A549 (cell line): ENCODE measurements at regions not wholly inside any gene's neighbourhood (a gene's known extent, or its start where the extent isn't known, plus 50 kb on each side); places are given as distances from the start of the nearest gene placed in this dataset.
A peak's percentile ranks its signal among the peaks of the same experiment; 100 is the strongest.

ENCODE experiments used
- ATAC-seq, 2 experiments: fragments of 200-7000 bp in 1 of 2; fragments of >200 bp in 1 of 2; cut with Nextera tagmentation in 1 of 2; cut with Tn5 transposase in 1 of 2; 3 replicates each; pipeline versions ENCODE4 v1.8.0 to v1.9.1; 2018 to 2020; ENCODE audit warnings: mild to moderate bottlenecking in 1 of 2, moderate library complexity in 1 of 2
- CTCF ChIA-PET: fragments of 300-600 bp; sonication (Branson Sonifier 250); formaldehyde crosslinking; extraction: SDS; loops from one replicate; lab custom pipeline; 2021; ENCODE audit warnings: antibody characterized with exemption, inconsistent platforms; lab: Yijun Ruan, JAX
- POLR2A ChIA-PET: fragments of 350-600 bp; formaldehyde crosslinking; extraction: SDS; loops from one replicate; lab custom pipeline; 2021; ENCODE audit warnings: antibody characterized with exemption, inconsistent platforms; lab: Yijun Ruan, JAX
- DNase-seq, 2 experiments: peaks; one replicate each; pipeline versions ENCODE4 v3.0.0 to v3.0.0-alpha.2; 2011 to 2016; ENCODE audit warnings: low read depth in 1 of 2, low spot score in 1 of 2
- FAIRE-seq: peaks from 2 replicates; lab custom pipeline; 2011; peaks lifted over from hg19 to GRCh38; lab: Jason Lieb, UNC
- H3K27ac ChIP-seq, 2 experiments: fragments of >200 bp; sonication (Bioruptor Twin); formaldehyde crosslinking; 3 replicates each; pipeline ENCODE4 v1.5.1; 2016 to 2017
- H3K4me1 ChIP-seq: fragments of >200 bp; sonication (Bioruptor Twin); formaldehyde crosslinking; 3 replicates; pipeline ENCODE4 v1.6.1; 2016
- H3K4me2 ChIP-seq: fragments of >200 bp; sonication (Bioruptor Twin); formaldehyde crosslinking; 3 replicates; pipeline ENCODE4 v1.6.1; 2016
- H3K4me3 ChIP-seq: fragments of >200 bp; sonication (Bioruptor Twin); formaldehyde crosslinking; 3 replicates; pipeline ENCODE4 v1.5.1; 2016
- H3K9me3 ChIP-seq: fragments of >200 bp; sonication (Bioruptor Twin); formaldehyde crosslinking; 3 replicates; pipeline ENCODE4 v1.6.1; 2016
- ATOH8 ChIP-seq: fragments of 250-450 bp; sonication (Bioruptor Pico); IDR thresholded peaks from 2 replicates; pipeline ENCODE4 v1.5.0; 2020; ENCODE audit warnings: low read depth, mild to moderate bottlenecking, moderate library complexity
- BCL3 ChIP-seq: fragments of >200 bp; sonication (Bioruptor Twin); formaldehyde crosslinking; IDR thresholded peaks from 3 replicates; pipeline ENCODE4 v1.6.1; 2016
- CBX8 ChIP-seq: fragments of 200-600 bp; sonication (generic); IDR thresholded peaks from 2 replicates; pipeline ENCODE4 v1.6.1; 2016
- CEBPB ChIP-seq, 2 experiments: fragments of >200 bp in 1 of 2; sonication (Bioruptor Twin) in 1 of 2; formaldehyde crosslinking in 1 of 2; IDR thresholded peaks; 2 replicates each; pipeline ENCODE4 v1.6.1; 2012 to 2016
- CHD2 ChIP-seq: fragments of 150-350 bp; IDR thresholded peaks from 2 replicates; pipeline ENCODE4 v1.6.1; 2014; ENCODE audit warnings: low read length; ENCODE audit not compliant: partially characterized antibody
- CHD4 ChIP-seq: fragments of 200-600 bp; sonication (generic); IDR thresholded peaks from 2 replicates; pipeline ENCODE4 v1.6.1; 2016; ENCODE audit warnings: antibody characterized with exemption, mild to moderate bottlenecking, borderline replicate concordance
- CTCF ChIP-seq: fragments of >200 bp; sonication (Bioruptor Twin); formaldehyde crosslinking; IDR thresholded peaks from 3 replicates; pipeline ENCODE4 v1.5.1; 2016
- EHMT2 ChIP-seq: fragments of 200-600 bp; sonication (generic); IDR thresholded peaks from 2 replicates; pipeline ENCODE4 v1.6.1; 2016; ENCODE audit warnings: antibody characterized with exemption, low read depth, mild to moderate bottlenecking, moderate library complexity
- ELK1 ChIP-seq: fragments of 150-350 bp; IDR thresholded peaks from 2 replicates; pipeline ENCODE4 v1.6.1; 2014; ENCODE audit warnings: low read depth, mild to moderate bottlenecking, low read length
- ESRRA ChIP-seq: fragments of 150-350 bp; IDR thresholded peaks from 2 replicates; pipeline ENCODE4 v1.6.1; 2014; ENCODE audit warnings: mild to moderate bottlenecking, low read length, borderline replicate concordance
- GATA3 ChIP-seq: IDR thresholded peaks from 2 replicates; pipeline ENCODE4 v1.6.1; 2012; ENCODE audit warnings: borderline replicate concordance
- HOXB5 ChIP-seq: fragments of 250-450 bp; sonication (Bioruptor Pico); IDR thresholded peaks from 2 replicates; pipeline ENCODE4 v1.5.0; 2020; ENCODE audit warnings: mild to moderate bottlenecking, moderate library complexity
- JUNB ChIP-seq: fragments of >200 bp; sonication (Bioruptor Twin); formaldehyde crosslinking; IDR thresholded peaks from 2 replicates; pipeline ENCODE4 v1.6.1; 2016
- KDM1A ChIP-seq: fragments of 200-600 bp; sonication (generic); IDR thresholded peaks from 2 replicates; pipeline ENCODE4 v1.6.1; 2016; ENCODE audit warnings: low read depth, mild to moderate bottlenecking
- MAX ChIP-seq: IDR thresholded peaks from 2 replicates; pipeline ENCODE4 v1.6.1; 2012
- MAZ ChIP-seq: fragments of 150-350 bp; IDR thresholded peaks from 2 replicates; pipeline ENCODE4 v1.6.1; 2014; ENCODE audit warnings: antibody characterized with exemption, low read depth, low read length, borderline replicate concordance
- NR3C1 ChIP-seq: fragments of >200 bp; sonication (Bioruptor Twin); formaldehyde crosslinking; IDR thresholded peaks from 3 replicates; pipeline ENCODE4 v1.6.1; 2017
- PHF8 ChIP-seq: fragments of 200-600 bp; sonication (generic); IDR thresholded peaks from 2 replicates; pipeline ENCODE4 v1.6.1; 2016; ENCODE audit warnings: low read depth, mild to moderate bottlenecking, antibody characterized with exemption, moderate library complexity, borderline replicate concordance
- RARB ChIP-seq: fragments of 250-450 bp; sonication (Bioruptor Pico); IDR thresholded peaks from 2 replicates; pipeline ENCODE4 v1.8.0; 2021; ENCODE audit warnings: mild to moderate bottlenecking, moderate library complexity
- RCOR1 ChIP-seq: fragments of 150-350 bp; IDR thresholded peaks from 2 replicates; pipeline ENCODE4 v1.6.1; 2014; ENCODE audit warnings: antibody characterized with exemption, low read length, low read depth
- RFX5 ChIP-seq: fragments of 450-650 bp; IDR thresholded peaks from 2 replicates; pipeline ENCODE4 v1.7.1; 2014; ENCODE audit warnings: antibody characterized with exemption, mild to moderate bottlenecking, moderate library complexity
- RNF2 ChIP-seq: fragments of 200-600 bp; sonication (generic); IDR thresholded peaks from 2 replicates; pipeline ENCODE4 v1.6.1; 2016; ENCODE audit warnings: low read depth, mild to moderate bottlenecking, antibody characterized with exemption, moderate library complexity, borderline replicate concordance
- SMC3 ChIP-seq: fragments of >200 bp; sonication (Bioruptor Twin); formaldehyde crosslinking; IDR thresholded peaks from 3 replicates; pipeline ENCODE4 v1.6.1; 2018; ENCODE audit warnings: inconsistent platforms
- SREBF2 ChIP-seq: fragments of 450-650 bp; IDR thresholded peaks from 2 replicates; pipeline ENCODE4 v1.6.1; 2014; ENCODE audit warnings: mild to moderate bottlenecking, moderate library complexity
- ZSCAN20 ChIP-seq: fragments of 250-450 bp; sonication (Bioruptor Pico); IDR thresholded peaks from 2 replicates; pipeline ENCODE4 v1.8.0; 2022; ENCODE audit warnings: mild to moderate bottlenecking, moderate library complexity
- WGBS: methylation state at CpG from one replicate; pipeline ENCODE4 v1.1.6; 2017; ENCODE audit errors: missing lambda C conversion rate; 5-methylcytosine and 5-hydroxymethylcytosine counted together

GRCh38 chr10:78993261-78993945 lies 75.4 kb upstream of the ZMIZ1 start:
- H3K4me2 ChIP-seq, result no peak overlapping the region
- TF ChIP-seq CBX8 (no peak), HOXB5 (CRISPR knock-in tag) (no peak), PHF8 (no peak), KDM1A (no peak), ELK1 (no peak), RARB (CRISPR knock-in tag) (no peak), NR3C1 (no peak), GATA3 (no peak), CHD4 (no peak)
- no peak for DNase-seq
- no peak overlapping the region for H3K4me3 ChIP-seq
- no peak for ATAC-seq
- 72% methylated on average over 9 of the region's 10 CpGs for WGBS
- H3K27ac ChIP-seq, result no peak overlapping the region
- no peaks in the 10 kb centered on the region for H3K9me3 ChIP-seq
- ChIA-PET POLR2A (no interaction called here), CTCF (no interaction called here)
- H3K4me1 ChIP-seq, result peaks cover 13% of the 10 kb centered on the region
- FAIRE-seq, result no peak

- POLR2A ChIA-PET, result no interaction called here
- no peak for TF ChIP-seq ZSCAN20 (CRISPR knock-in tag)
- TF ChIP-seq CBX8, result no peak
- TF ChIP-seq PHF8, result no peak
- no peak for TF ChIP-seq SREBF2
- TF ChIP-seq RNF2, result no peak
- no peak for TF ChIP-seq RCOR1
- TF ChIP-seq SMC3, result no peak
- no peak for TF ChIP-seq KDM1A
- CTCF ChIA-PET, result no interaction called here
- H3K4me3 ChIP-seq, result no peak overlapping the region
- DNase-seq (no peak), ATAC-seq (no peak), FAIRE-seq (no peak)
- H3K4me2 ChIP-seq, result no peak overlapping the region
- no peak overlapping the region for H3K27ac ChIP-seq
- H3K4me1 ChIP-seq, result peaks cover 12% of the 10 kb centered on the region
- H3K9me3 ChIP-seq, result no peaks in the 10 kb centered on the region
- 79% methylated on average over 11 of the region's 14 CpGs for WGBS
These were observed 72.6 kb upstream of the ZMIZ1 start for GRCh38 chr10:78995987-78996791.

- POLR2A ChIA-PET, result no interaction called here
- DNase-seq, result no peak
- TF ChIP-seq CTCF (no peak), SMC3 (no peak), ESRRA (no peak), CHD4 (no peak), EHMT2 (no peak), BCL3 (no peak), JUNB (no peak), RNF2 (no peak), CEBPB (IDR thresholded peaks at IDR 0.05) (no peak), HOXB5 (CRISPR knock-in tag) (no peak), CHD2 (no peak), ATOH8 (CRISPR knock-in tag) (no peak), MAX (no peak), RFX5 (no peak), MAZ (no peak)
These were observed 72.0 kb upstream of the ZMIZ1 start for GRCh38 chr10:78996792-78997129.

More at GRCh38 chr10:78996792-78997129, 72.0 kb upstream of the ZMIZ1 start:
- Histone ChIP-seq H3K27ac (peak overlapping the region in 1 of 2 experiments; percentile 77; a peak in 2 of 6 replicates), H3K4me2 (no peak overlapping the region), H3K9me3 (no peaks in the 10 kb centered on the region), H3K4me1 (peaks cover 10% of the 10 kb centered on the region), H3K4me3 (no peak overlapping the region)
- ATAC-seq (no peak), FAIRE-seq (no peak)
- CTCF ChIA-PET, result no interaction called here
- WGBS, result 65% methylated on average over 3 of the region's 3 CpGs
